RCC 7860 (cell line): ENCODE measurements at regions not wholly inside any gene's neighbourhood (a gene's known extent, or its start where the extent isn't known, plus 50 kb on each side); places are given as distances from the start of the nearest gene placed in this dataset.

ENCODE experiments used
- DNase-seq: peaks from one replicate; pipeline ENCODE4 v3.0.0-alpha.2; 2015; ENCODE audit warnings: low spot score
- FAIRE-seq: peaks from 2 replicates; lab custom pipeline; 2012; peaks lifted over from hg19 to GRCh38; lab: Jason Lieb, UNC

- DNase-seq: no peak
- FAIRE-seq: no peak
Observed at GRCh38 chr6:9543649-9544048, 871.2 kb downstream of the TFAP2A start.

DNA sequence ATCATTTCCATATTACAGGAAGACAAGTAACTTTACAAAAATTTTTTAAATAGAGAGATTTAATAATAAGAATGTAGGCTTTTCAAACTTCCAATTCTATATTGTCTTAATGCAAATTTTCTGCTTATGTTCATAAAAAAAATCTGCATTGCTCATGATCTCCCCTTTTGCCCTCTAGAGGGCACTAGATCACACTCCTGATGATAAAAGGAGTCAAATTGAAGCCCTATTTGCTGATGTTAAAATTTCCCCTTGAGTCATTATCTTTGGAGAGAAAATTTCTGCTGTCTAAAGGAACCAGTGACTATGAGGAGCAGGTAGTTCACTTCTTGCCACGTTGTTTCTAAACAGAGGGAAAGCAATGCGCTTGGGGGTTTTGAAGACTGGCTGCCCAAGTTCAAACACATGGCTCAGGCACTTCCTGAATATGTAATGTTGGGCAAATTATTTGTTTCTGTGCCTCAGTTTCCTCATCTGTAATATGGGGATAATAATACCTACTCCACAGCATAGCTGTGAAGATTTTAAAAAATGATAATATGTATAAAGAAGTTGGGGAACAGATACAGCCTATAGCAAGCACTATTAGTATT is 874.2 kb downstream of the TFAP2A start:
- DNase-seq: peak; percentile 8
- FAIRE-seq: peak; percentile 73

DNA sequence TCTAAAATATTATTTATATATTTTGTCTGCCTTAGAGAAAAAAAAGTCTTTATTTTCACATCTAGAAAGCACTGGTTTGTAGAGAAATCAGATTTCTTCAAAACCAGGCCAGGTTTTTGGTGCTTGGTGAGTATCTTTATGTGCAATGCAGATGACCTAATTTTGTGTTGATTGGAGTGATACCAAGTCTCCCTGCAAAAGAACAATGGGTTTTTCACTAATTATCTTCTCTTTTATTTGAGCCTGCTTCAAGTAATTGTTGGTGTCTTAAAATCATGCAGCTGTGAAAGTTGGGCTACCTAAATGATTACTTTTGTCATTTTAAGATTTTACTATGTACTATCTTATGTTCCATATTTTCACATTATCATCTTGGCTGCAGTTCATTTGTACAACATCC is 874.7 kb downstream of the TFAP2A start:
- FAIRE-seq: no peak
- DNase-seq: no peak

DNA sequence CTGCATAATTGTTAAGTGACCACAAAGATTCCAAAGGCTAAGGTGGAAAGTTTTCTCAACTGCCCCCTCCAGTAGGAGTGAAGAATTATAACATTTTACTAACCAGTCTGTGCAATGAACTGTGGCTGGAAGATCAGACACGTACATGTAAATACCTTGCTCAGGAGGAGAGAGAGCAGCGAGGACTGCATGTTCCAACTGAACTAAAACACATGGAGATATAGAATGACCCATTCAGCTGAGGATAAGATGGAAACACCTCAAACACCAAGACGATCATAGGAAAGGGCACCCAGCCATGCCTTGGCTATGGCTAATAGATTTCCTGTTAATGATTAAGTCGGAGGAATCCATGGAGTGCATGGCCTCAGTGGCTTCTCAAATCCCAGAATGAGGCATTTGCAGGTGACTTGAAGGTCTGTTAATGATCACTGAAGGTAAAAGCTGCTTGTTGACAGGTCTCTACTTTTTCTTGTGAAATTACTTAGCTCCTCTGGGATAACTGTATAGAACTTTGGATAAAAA is 875.6 kb downstream of the TFAP2A start:
- DNase-seq (peak; percentile 94), FAIRE-seq (peak; percentile 99)

- DNase-seq: peak; percentile 74
- peak; percentile 90 for FAIRE-seq
Observed at GRCh38 chr6:9537381-9537780, 877.5 kb downstream of the TFAP2A start.

GRCh38 chr6:9535106-9535505 is 879.8 kb downstream of the TFAP2A start:
- DNase-seq (no peak), FAIRE-seq (no peak)

DNA sequence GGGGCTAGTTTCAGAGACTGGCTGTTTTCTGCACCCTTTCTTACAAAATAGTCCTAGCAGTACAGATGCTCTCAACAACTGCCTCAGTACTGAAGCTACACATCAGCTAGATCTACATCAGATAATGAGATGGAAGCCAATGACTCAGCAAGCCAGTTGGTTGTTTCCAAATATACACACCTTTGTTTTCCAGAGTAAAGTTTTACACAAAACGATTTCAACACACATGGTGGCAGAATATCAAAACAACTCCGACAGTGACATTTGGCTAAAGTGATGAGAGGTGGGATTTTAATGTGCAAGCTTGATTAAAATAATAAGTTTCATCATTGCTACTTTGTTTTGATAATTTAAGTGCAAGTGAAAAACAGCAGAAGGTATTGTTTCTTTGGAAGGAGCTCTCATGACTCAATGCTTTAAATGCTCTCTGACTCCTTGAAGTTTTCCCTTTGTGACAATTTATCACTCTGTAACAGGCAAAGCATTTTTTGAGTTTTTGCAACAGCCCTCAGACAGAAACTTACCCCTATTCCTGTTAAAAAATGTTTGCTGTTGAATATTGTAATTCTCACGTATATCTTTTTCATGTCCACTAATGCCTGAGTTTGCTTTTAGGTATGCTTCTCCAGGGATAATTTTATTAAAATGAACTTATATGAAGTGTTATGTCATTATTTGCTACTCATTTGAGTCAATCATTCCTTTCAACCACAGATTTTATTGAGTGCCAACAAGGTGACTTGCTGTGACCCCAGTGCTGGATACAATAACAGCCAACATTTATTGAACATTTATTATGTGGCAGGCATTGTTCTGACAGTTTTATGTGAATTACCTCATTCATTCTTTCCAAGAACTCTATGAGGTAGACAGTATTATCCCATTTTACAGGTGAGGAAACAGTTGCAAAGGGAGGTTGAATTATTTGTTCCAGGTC is 882.0 kb downstream of the TFAP2A start:
- FAIRE-seq (no peak), DNase-seq (no peak)

GRCh38 chr6:9527679-9528286 is 887.1 kb downstream of the TFAP2A start:
- FAIRE-seq: no peak
- no peak for DNase-seq

DNA sequence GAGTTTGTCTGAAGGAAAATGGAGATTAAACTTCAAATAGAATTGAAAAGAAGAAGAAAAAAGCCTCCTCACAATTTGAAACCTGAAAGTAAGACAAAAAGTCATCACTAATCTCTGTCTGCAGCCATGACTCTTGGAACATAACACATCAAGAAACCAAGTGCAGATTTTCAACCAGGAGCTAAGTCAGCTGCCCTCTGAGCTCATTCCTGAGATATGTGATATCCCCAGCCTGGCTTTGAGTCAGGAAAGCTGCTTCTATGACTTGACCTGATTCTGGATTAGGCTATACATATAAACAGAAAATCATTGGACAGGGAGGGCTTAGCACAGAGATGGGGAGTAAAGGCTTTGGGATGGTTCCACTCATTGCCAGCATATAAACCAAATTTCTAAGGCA is 891.4 kb downstream of the TFAP2A start:
- DNase-seq (peak; percentile 77), FAIRE-seq (peak; percentile 69)

DNA sequence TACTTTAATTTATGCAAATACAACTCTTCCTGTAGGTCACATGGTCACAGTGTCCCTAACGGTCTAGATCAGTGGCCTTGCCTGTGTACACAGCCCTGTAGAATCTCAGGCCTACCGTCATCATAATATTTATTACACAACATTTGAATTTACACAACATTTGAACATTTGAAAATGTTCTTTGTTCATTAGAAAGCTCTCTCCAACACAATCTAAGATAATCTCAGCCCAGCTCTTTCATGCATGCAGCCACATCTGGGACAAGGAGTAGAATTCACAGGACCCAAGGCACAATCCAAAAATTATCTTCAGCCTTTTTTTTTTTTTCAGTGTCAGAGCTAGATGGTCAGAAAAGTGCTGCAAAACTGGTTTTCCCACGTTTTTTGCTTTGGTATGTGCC is 892.8 kb downstream of the TFAP2A start:
- FAIRE-seq: no peak
- no peak for DNase-seq

- no peak for FAIRE-seq
- DNase-seq: no peak
Observed at GRCh38 chr6:9521152-9521530, 893.7 kb downstream of the TFAP2A start.

GRCh38 chr6:9520417-9521151 is 894.3 kb downstream of the TFAP2A start:
- DNase-seq (peak; percentile 83), FAIRE-seq (peak; percentile 92)

DNA sequence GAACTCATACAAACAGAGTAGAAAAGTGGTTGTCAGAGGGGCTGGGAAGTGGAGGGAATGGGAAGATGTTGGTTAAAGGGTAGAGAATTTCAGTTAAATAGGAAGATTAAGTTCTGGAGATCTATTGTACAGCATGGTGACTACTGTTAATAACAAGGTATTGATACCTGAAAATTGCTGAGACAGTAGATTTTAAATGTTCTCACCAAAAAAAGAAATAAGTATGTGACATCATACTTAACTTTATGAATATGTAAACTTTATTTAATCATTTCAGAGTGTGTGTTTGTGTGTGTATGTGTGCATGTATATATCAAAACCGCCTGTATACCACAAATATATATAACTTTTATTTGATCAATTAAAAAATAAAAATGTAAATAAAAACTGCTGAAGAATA is 896.4 kb downstream of the TFAP2A start:
- FAIRE-seq (no peak), DNase-seq (no peak)

GRCh38 chr6:9517806-9518205 is 897.1 kb downstream of the TFAP2A start:
- DNase-seq: no peak
- no peak for FAIRE-seq

DNA sequence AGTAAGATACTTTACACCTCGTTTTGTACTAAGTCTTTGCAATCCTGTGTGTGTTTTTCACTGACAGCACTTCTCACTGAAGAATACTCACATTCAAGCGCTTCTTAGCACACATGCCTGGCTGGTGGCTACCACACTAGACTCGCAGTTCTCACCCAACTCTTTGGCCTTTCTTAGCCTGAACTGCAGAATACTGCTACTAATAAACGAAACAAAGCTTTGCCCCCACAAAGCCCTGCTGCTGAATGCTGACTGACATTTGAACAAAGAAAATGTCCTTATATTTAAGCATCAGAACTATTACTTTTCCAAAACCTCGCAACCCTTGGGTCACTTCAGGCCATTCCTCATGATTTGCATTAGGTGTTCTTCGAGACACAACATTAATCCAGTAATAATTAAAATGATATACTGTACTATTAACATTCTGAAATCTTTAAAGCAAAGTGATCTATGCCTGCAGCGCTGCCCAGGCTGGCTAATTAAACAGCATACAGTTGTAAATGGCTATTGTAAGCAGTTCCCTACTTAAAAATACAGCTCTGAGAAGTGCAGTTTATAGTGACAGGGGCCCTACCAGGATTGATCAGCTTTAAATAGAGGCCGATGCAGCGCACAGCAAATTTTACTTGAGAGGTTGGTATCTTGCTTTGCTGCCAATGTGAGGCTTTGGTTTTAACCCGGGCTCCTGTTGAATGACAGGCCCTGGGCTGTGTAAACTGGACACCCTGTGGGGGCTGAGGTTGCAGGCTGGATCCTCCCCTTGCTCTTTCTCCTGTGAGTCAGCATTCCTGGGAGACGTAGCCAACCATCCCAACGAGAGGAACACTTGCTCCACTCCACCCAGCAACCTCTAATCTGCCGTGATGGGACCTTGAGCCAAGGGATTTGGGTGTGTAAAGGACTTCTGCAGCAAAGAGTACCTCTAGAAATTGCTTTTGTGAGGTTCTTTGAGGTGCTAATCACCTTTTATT is 899.0 kb downstream of the TFAP2A start:
- FAIRE-seq (peak; percentile 86), DNase-seq (peak; percentile 82)

GRCh38 chr6:9514146-9514545 is 900.7 kb downstream of the TFAP2A start:
- DNase-seq (no peak), FAIRE-seq (no peak)

DNA sequence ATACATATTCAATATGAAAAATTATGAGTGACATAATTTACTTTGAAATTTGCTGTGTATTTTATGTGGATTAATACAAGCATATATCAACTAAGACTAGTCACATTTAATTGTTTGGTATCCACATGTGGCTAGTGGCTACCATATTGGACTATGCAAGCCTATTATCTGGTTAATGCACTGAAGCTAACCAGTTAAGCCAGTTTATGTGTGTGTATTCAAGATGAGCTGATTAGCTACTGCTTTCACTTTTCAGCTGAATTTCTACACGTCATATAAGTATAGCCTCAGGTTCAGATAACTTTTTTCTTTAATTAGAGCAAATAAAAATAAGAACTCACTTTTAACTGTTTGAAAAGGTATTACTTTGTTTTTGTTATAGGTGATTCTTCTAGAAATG is 903.7 kb downstream of the TFAP2A start:
- DNase-seq (no peak), FAIRE-seq (no peak)

GRCh38 chr6:9507136-9507895 is 907.6 kb downstream of the TFAP2A start:
- DNase-seq (no peak), FAIRE-seq (no peak)

GRCh38 chr6:9504191-9504590 is 910.7 kb downstream of the TFAP2A start:
- no peak for FAIRE-seq
- DNase-seq: no peak
